Activated CD4-positive, alpha-beta memory T cell treated with anti-CD3 and anti-CD28 coated beads for 36 hours (primary cell): ENCODE measurements at regions not wholly inside any gene's neighbourhood (a gene's known extent, or its start where the extent isn't known, plus 50 kb on each side); places are given as distances from the start of the nearest gene placed in this dataset.

Experiments
- CTCF ChIA-PET: fragments of 350-600 bp; sonication (Branson Sonifier 250); formaldehyde crosslinking; loops from one replicate; lab custom pipeline; 2021; ENCODE audit warnings: antibody characterized with exemption, inconsistent platforms; lab: Charles Lee
- POLR2A ChIA-PET: fragments of 350-600 bp; sonication (Branson Sonifier 250); formaldehyde crosslinking; loops from one replicate; lab custom pipeline; 2021; ENCODE audit warnings: antibody characterized with exemption; lab: Charles Lee
- DNase-seq: peaks from one replicate; pipeline ENCODE4 v3.0.0-alpha.2; 2020
- H3K27ac Mint-ChIP-seq: one replicate; pipeline ENCODE4 v1.8.0; 2021; ENCODE audit warnings: mixed read lengths
- H3K27me3 Mint-ChIP-seq: one replicate; pipeline ENCODE4 v1.8.0; 2021; ENCODE audit warnings: mixed read lengths
- H3K36me3 Mint-ChIP-seq: one replicate; pipeline ENCODE4 v1.8.0; 2021; ENCODE audit warnings: mixed read lengths
- H3K4me1 Mint-ChIP-seq: one replicate; pipeline ENCODE4 v1.8.0; 2021; ENCODE audit warnings: low read depth, mixed read lengths
- H3K4me3 Mint-ChIP-seq: one replicate; pipeline ENCODE4 v1.8.0; 2021; ENCODE audit warnings: mild to moderate bottlenecking, mixed read lengths
- H3K9me3 Mint-ChIP-seq: one replicate; pipeline ENCODE4 v1.8.0; 2021; ENCODE audit warnings: mixed read lengths
- intact Hi-C: fragments of 100-400 bp; cut with micrococcal nuclease; formaldehyde crosslinking; loops from one replicate; pipeline ENCODE4 v1.15.1; 2023

DNA sequence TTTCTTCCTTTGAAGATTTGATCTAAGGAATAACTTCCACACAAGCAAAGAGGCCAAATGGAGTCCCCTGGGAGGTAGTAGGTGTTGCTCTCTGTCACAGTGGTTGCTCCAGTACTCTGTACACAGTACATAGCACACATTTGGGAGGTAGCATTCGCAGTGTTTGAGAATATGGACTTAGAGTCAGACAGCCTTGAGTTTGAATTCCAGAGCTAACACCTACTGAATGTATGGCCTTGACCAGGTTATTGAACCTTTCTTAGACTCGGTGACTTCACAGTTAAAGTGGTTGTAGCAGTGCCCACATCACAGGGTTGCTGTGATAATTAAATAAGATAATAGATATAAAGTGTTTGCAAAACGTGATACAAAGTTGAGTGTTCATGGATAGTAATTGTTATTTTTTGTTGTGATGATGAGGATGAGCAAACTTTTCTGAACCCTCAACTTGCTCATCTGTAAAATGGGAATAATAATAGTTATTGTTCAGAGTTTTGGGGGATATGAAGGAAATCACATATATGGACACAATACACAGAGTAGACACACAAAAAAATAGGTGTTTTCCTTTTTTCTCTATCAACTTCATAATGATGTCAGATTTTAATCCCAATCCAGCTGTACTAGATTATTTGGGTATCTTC is 271.6 kb upstream of the CRY1 start:
- Mint-ChIP-seq H3K27me3 (no peaks in the 10 kb centered on the region), H3K4me1 (peaks cover 29% of the 10 kb centered on the region), H3K36me3 (no peaks in the 10 kb centered on the region), H3K27ac (no peak overlapping the region), H3K9me3 (no peaks in the 10 kb centered on the region), H3K4me3 (no peak overlapping the region)
- ChIA-PET POLR2A (interaction anchor here (0.8 kb wide), 1 partner anchor 8 kb away, joined by 3 read pairs; no protein-coding TSS in a partner anchor), CTCF (interaction anchor here (2.8 kb wide), 1 partner anchor 37 kb away, joined by 10 read pairs; no protein-coding TSS in a partner anchor)
- DNase-seq: no peak
- intact Hi-C loops: no loop called here

DNA sequence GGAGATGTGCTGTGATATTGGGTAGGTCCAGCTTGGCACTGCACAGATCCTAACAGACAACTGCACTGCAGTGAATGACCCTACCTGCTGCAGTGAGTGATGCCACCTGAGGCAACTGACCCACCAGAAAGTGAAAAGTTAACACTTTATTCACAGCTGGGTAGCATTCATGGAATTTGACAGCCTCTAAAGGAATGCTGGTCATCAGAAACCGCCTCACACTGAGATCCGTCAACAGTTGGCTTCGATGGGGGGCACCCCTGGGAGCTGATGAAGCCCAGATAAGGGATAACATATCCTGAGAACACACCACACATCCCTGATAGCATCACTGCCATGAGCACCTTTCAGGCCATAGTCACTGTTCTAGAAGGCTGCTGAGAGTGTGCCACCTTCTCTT is 272.4 kb upstream of the CRY1 start:
- ChIA-PET CTCF (no interaction called here), POLR2A (interaction anchor here (0.8 kb wide), 1 partner anchor 9 kb away, joined by 3 read pairs; no protein-coding TSS in a partner anchor)
- Mint-ChIP-seq H3K27ac (no peak overlapping the region), H3K36me3 (no peaks in the 10 kb centered on the region), H3K27me3 (no peaks in the 10 kb centered on the region), H3K4me3 (no peak overlapping the region), H3K4me1 (peaks cover 36% of the 10 kb centered on the region), H3K9me3 (no peaks in the 10 kb centered on the region)
- no peak for DNase-seq
- intact Hi-C loops: no loop called here

DNA sequence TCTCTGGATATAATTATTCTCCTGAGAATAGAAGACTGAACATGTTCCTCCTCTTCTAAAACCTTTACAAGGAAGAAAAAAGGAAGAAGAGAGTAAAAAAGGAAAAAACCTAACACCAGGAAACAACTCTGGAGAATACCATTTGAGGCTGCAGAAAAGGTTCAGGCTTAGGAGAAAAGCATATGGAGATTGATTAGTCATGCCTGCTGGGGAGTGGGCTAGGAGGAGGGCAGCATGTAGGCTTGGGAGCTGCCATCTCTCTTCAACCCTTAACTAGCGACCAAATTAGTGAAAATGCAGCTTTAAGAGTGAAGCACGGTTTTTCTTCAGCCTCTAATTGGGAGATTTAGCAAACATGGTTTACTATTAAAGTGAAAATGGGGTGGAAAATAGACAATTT is 273.0 kb upstream of the CRY1 start:
- ChIA-PET CTCF (no interaction called here), POLR2A (no interaction called here)
- Mint-ChIP-seq H3K27ac (no peak overlapping the region), H3K36me3 (no peaks in the 10 kb centered on the region), H3K4me1 (peaks cover 42% of the 10 kb centered on the region), H3K9me3 (no peaks in the 10 kb centered on the region), H3K4me3 (no peak overlapping the region), H3K27me3 (no peaks in the 10 kb centered on the region)
- intact Hi-C loops: no loop called here
- DNase-seq: no peak

DNA sequence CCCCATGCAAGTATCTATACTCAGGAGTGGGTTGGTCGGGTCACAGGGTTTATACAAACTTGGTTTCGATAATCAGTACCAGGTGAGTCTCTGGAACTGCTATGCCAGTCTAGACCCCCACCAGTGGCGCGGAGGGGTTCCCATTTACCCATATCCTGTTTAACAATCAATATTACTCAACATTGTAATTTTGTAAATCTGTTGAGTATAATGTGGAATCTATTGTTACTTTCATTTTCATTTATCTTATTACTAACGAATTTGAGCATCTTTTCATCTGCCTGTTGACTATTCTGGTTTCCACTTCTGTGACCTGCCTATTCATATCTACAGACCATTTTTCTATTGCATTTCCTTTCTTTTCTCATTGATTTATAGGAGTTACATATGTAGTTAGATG is 275.2 kb upstream of the CRY1 start:
- intact Hi-C loops: loop anchor here (1.0 to 2.0 kb wide), 5 partner anchors 12 to 276 kb away; partner anchors contain the start of gene CRY1
- DNase-seq: peak; percentile 75
- Mint-ChIP-seq H3K27ac (peak overlapping the region; percentile 94), H3K9me3 (no peaks in the 10 kb centered on the region), H3K4me3 (peak overlapping the region; percentile 72), H3K4me1 (peaks cover 65% of the 10 kb centered on the region), H3K27me3 (no peaks in the 10 kb centered on the region), H3K36me3 (no peaks in the 10 kb centered on the region)
- ChIA-PET CTCF (interaction anchor here (4.9 kb wide), 1 partner anchor 48 kb away, joined by 28 read pairs; no protein-coding TSS in a partner anchor), POLR2A (interaction anchor here (1.5 to 1.9 kb wide), 2 partner anchors 39 to 48 kb away, joined by 4 to 9 read pairs; no protein-coding TSS in a partner anchor)

DNA sequence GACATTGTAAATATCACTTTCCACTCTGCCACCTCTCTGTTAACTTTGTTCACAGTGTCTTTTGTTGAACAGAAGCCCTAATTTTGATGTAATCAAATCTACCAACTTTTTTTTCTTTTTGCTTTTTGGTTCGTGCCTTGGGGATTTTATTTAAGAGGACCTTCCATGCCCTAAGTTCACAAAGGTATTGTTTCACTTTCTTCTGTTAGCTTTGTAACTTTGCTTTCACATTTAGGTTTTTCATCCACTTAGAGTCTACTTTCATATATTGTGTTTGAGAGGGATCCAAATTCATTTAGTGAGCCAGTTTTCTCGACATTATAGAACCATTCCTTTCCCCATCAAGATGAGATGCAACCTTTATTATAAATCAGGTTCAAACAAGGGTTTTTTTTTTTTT is 275.7 kb upstream of the CRY1 start:
- intact Hi-C loops: loop anchor here (1.0 to 2.0 kb wide), 2 partner anchors 47 to 276 kb away; partner anchors contain the start of gene CRY1
- Mint-ChIP-seq H3K27ac (peak overlapping the region; percentile 94), H3K36me3 (no peaks in the 10 kb centered on the region), H3K9me3 (no peaks in the 10 kb centered on the region), H3K4me1 (peaks cover 69% of the 10 kb centered on the region), H3K27me3 (no peaks in the 10 kb centered on the region), H3K4me3 (peak overlapping the region; percentile 72)
- ChIA-PET CTCF (interaction anchor here (4.9 kb wide), 1 partner anchor 48 kb away, joined by 28 read pairs; no protein-coding TSS in a partner anchor), POLR2A (interaction anchor here (1.5 to 1.9 kb wide), 2 partner anchors 39 to 48 kb away, joined by 4 to 9 read pairs; no protein-coding TSS in a partner anchor)
- no peak for DNase-seq

DNA sequence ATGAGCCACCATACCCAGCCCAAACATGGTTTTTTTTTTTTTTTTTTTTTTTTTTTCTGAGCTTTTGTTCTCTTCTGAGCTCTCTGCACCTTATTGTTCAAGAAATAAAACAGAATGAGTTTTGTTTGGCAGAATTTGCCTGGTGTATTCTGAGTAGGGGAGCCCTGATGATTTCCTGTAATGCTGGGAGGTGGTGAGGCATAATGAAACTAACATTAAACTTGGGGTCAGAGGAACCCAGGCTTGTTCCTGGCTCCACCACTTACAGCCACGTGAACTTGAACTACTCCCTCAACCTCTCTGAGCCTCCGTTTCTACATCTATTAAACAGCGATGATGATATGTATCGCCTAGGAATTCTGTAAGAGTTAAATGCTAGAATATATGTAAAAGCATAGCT is 276.3 kb upstream of the CRY1 start:
- intact Hi-C loops: loop anchor here (1.0 to 2.0 kb wide), 2 partner anchors 47 to 277 kb away; partner anchors contain the start of gene CRY1
- Mint-ChIP-seq H3K27ac (peak overlapping the region; percentile 94), H3K4me3 (peak overlapping the region; percentile 72), H3K9me3 (no peaks in the 10 kb centered on the region), H3K4me1 (peaks cover 75% of the 10 kb centered on the region), H3K36me3 (no peaks in the 10 kb centered on the region), H3K27me3 (no peaks in the 10 kb centered on the region)
- peak; percentile 63 for DNase-seq
- POLR2A ChIA-PET: interaction anchor here (1.5 to 1.9 kb wide), 2 partner anchors 40 to 49 kb away, joined by 4 to 9 read pairs; no protein-coding TSS in a partner anchor
- CTCF ChIA-PET: interaction anchor here (1.1 to 4.9 kb wide), 2 partner anchors 49 to 238 kb away, joined by 3 to 28 read pairs; no protein-coding TSS in a partner anchor

DNA sequence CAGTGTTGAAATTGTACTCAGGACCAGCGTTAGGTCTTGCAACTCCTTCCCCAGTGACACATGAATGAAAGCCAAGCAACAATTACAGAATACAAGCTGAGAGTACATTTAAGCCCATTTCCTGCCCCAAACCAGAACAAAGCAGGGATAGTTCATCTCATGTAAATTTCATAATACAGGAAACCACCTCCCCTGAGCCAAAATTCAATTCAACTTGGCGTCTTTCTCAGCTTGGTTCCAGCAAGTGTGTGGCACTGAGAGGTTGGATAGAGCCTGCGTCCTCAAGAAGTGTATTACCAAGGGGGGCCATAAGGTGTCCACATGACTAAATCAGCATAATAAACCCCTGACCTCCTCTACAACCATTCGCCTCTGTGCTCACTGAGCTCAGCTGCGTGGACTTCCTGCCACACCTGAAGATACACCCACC is 278.9 kb upstream of the CRY1 start:
- H3K27me3 Mint-ChIP-seq: no peaks in the 10 kb centered on the region

DNA sequence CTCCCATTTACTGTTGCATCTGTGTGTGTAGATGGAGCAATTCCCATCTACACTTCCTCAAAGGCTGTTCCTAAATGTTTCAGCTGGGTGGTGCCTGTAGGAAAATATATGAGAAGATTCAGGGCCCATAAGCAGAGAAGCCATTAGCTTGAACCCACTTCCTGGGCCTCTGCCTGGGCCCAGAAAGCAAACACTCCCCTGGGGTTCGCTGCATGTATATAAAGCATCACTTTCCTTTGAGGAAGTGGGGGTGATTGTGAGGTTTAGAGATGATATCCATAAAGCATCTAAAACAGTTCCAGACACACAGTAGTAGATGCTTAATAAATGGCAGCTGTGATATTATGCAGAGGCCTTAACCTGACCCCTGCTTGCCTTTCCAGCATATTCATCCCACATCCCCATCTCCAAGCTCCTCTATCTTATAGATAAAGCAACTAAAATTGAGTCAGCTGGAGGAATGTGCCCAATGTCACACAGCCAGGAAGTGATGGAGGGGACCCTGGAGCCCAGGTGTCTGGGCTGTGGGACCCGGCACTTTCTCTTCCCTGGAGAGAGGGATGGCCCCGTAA is 280.0 kb upstream of the CRY1 start:
- intact Hi-C loops: loop anchor here (2.0 kb wide), 1 partner anchor 19 kb away; no protein-coding TSS in a partner anchor
- Mint-ChIP-seq H3K9me3 (no peaks in the 10 kb centered on the region), H3K4me1 (peaks cover 64% of the 10 kb centered on the region), H3K27ac (peak overlapping the region; percentile 89), H3K27me3 (no peaks in the 10 kb centered on the region), H3K36me3 (no peaks in the 10 kb centered on the region), H3K4me3 (no peak overlapping the region)
- no peak for DNase-seq
- CTCF ChIA-PET: interaction anchor here (0.8 to 4.9 kb wide), 4 partner anchors 29 to 242 kb away, joined by 3 to 28 read pairs (median 10); no protein-coding TSS in a partner anchor
- POLR2A ChIA-PET: interaction anchor here (1.4 to 3.1 kb wide), 2 partner anchors 44 to 53 kb away, joined by 3 to 20 read pairs; no protein-coding TSS in a partner anchor

More for the DNA sequence above, 278.9 kb upstream of the CRY1 start:
- H3K27ac Mint-ChIP-seq: peak overlapping the region; percentile 89
- H3K9me3 Mint-ChIP-seq: no peaks in the 10 kb centered on the region
- H3K4me1 Mint-ChIP-seq: peaks cover 70% of the 10 kb centered on the region
- CTCF ChIA-PET: interaction anchor here (0.9 to 4.9 kb wide), 3 partner anchors 9 to 52 kb away, joined by 3 to 28 read pairs (median 15); no protein-coding TSS in a partner anchor
- POLR2A ChIA-PET: interaction anchor here (1.4 to 3.1 kb wide), 2 partner anchors 42 to 52 kb away, joined by 3 to 20 read pairs; no protein-coding TSS in a partner anchor
- no peak overlapping the region for H3K4me3 Mint-ChIP-seq
- intact Hi-C loops: loop anchor here (1.0 to 2.0 kb wide), 2 partner anchors 21 to 30 kb away; no protein-coding TSS in a partner anchor
- no peaks in the 10 kb centered on the region for H3K36me3 Mint-ChIP-seq
- DNase-seq: peak; percentile 54

DNA sequence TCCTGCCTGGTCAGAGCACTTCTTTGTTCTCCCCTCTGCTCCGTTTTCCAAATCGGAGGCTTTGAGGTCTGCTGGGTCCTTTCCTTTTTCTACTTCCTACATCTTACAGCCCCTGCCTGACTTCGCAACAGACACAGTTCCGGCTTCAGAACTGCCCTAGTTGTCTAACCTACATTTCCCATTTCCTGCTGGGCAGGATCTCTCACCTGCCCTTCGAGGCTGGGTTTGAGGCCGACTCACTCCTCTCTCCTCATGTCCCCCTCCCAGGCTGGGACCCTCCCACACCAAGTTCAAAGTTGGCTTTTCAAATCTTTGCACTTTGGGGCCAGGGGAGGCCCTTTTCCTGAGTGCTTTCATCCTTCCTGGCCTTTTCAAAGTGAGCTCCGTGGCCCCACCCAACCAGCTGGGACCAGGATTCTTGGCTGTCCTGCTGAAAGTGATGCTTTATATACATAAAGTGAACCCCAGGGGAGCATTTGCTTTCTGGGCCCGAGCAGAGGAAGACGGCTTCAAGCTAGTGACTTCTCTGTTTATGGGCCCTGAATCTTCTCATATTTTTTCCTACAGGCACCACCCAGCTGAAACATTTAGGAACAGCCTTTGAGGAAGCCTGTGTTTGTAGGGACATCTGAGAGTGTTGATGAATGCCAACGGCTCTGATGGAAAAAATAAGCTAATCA is 281.0 kb upstream of the CRY1 start:
- CTCF ChIA-PET: interaction anchor here (1.0 to 1.1 kb wide), 2 partner anchors 28 to 55 kb away, joined by 3 to 5 read pairs; no protein-coding TSS in a partner anchor
- peak; percentile 18 for DNase-seq
- Mint-ChIP-seq H3K4me1 (peaks cover 55% of the 10 kb centered on the region), H3K27me3 (no peaks in the 10 kb centered on the region), H3K4me3 (no peak overlapping the region), H3K27ac (peak overlapping the region; percentile 55), H3K9me3 (no peaks in the 10 kb centered on the region), H3K36me3 (no peaks in the 10 kb centered on the region)
- intact Hi-C loops: no loop called here
- POLR2A ChIA-PET: interaction anchor here (0.8 to 1.2 kb wide), 3 partner anchors 18 to 55 kb away, joined by 3 to 4 read pairs (median 3); a partner anchor contains a TSS

DNA sequence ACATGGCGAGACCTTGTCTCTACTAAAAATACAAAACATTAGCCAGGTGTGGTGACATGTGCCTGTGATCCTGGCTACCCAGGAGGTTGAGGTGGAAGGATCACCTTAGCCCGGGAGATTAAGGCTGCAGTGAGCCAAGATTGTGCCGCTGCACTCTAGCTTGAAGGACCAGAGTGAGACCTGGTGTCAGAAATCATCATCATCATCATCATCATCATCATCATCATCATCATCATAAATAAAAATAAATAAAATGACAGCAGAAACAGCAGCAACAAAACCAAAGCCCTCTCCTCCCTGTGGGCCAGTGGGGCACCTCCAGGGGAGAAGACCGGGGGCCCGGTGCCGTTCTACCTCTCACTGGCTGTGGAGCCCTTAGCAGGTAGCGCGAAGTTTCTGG is 281.9 kb upstream of the CRY1 start:
- H3K27ac Mint-ChIP-seq: no peak overlapping the region

More for the DNA sequence above, 281.9 kb upstream of the CRY1 start:
- H3K4me1 Mint-ChIP-seq: peaks cover 48% of the 10 kb centered on the region
- CTCF ChIA-PET: interaction anchor here (1.0 to 1.1 kb wide), 2 partner anchors 27 to 56 kb away, joined by 3 to 5 read pairs; no protein-coding TSS in a partner anchor
- no peaks in the 10 kb centered on the region for H3K36me3 Mint-ChIP-seq
- POLR2A ChIA-PET: no interaction called here
- no peaks in the 10 kb centered on the region for H3K9me3 Mint-ChIP-seq
- H3K27me3 Mint-ChIP-seq: no peaks in the 10 kb centered on the region
- intact Hi-C loops: no loop called here
- no peak for DNase-seq
- no peak overlapping the region for H3K4me3 Mint-ChIP-seq
